K562 (cell line): ENCODE measurements at regions not wholly inside any gene's neighbourhood (a gene's known extent, or its start where the extent isn't known, plus 50 kb on each side); places are given as distances from the start of the nearest gene placed in this dataset.

Source experiments
- CTCFL ChIP-seq: IDR thresholded peaks from 2 replicates; pipeline ENCODE4 v1.6.1; 2011; ENCODE audit warnings: borderline replicate concordance, low read depth, mild to moderate bottlenecking, moderate library complexity, low read length; ENCODE audit not compliant: insufficient read depth, poor library complexity, severe bottlenecking
- JUND ChIP-seq, 2 experiments: IDR thresholded peaks; 2 replicates in 1 of 2; 3 replicates in 1 of 2; pipeline ENCODE4 v1.6.1; 2011; ENCODE audit warnings: borderline replicate concordance in 2 of 2, low read depth in 2 of 2, low read length in 2 of 2, improper control_type of control experiment in 1 of 2, missing biosample characterization in 1 of 2, missing genetic modification characterization in 1 of 2, missing genetic modification reagents in 1 of 2
- LARP7 ChIP-seq: fragments of 450-650 bp; IDR thresholded peaks from 2 replicates; pipeline ENCODE4 v1.6.1; 2016
- NFYB ChIP-seq: IDR thresholded peaks from 2 replicates; pipeline ENCODE4 v1.6.1; 2011; ENCODE audit warnings: mild to moderate bottlenecking, moderate library complexity; ENCODE audit not compliant: insufficient read length; ENCODE audit errors: extremely low read depth
- RERE ChIP-seq: sonication (generic); formaldehyde crosslinking; IDR thresholded peaks from 2 replicates; pipeline ENCODE4 v1.8.0; 2023; ENCODE audit warnings: missing genetic modification reagents, mild to moderate bottlenecking, borderline replicate concordance
- SAP30 ChIP-seq: fragments of 200-600 bp; sonication (generic); IDR thresholded peaks from 2 replicates; pipeline ENCODE4 v1.6.1; 2012; ENCODE audit warnings: borderline replicate concordance, low read depth, mild to moderate bottlenecking, moderate library complexity, low read length, control low read depth, inconsistent platforms; ENCODE audit not compliant: insufficient read depth, poor library complexity, severe bottlenecking
- SMAD3 ChIP-seq: fragments of 450-650 bp; formaldehyde crosslinking; conservative IDR thresholded peaks from 2 replicates; pipeline ENCODE4 v1.4.0; 2020; ENCODE audit warnings: mild to moderate bottlenecking
- TF ChIP-seq, protein P1 (sequence below): fragments of 450-650 bp; IDR thresholded peaks from 2 replicates; pipeline ENCODE4 v1.6.1; 2016; ENCODE audit warnings: antibody characterized with exemption
- TF ChIP-seq, protein P2 (sequence below): sonication (generic); formaldehyde crosslinking; IDR thresholded peaks from 2 replicates; pipeline ENCODE4 v1.8.1; 2022; ENCODE audit warnings: missing genetic modification reagents

- TF ChIP-seq, protein P1, sequence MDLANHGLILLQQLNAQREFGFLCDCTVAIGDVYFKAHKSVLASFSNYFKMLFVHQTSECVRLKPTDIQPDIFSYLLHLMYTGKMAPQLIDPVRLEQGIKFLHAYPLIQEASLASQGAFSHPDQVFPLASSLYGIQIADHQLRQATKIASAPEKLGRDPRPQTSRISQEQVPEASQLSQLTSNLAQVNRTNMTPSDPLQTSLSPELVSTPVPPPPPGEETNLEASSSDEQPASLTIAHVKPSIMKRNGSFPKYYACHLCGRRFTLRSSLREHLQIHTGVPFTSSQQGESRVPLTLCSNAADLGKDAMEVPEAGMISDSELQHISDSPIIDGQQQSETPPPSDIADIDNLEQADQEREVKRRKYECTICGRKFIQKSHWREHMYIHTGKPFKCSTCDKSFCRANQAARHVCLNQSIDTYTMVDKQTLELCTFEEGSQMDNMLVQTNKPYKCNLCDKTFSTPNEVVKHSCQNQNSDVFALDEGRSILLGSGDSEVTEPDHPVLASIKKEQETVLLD: no peak
- TF ChIP-seq JUND (IDR thresholded peaks at IDR 0.05; ENCODE audit: borderline replicate concordance, low read depth, low read length) (no peak), JUND (tag; IDR thresholded peaks at IDR 0.05; ENCODE audit: borderline replicate concordance, low read depth, low read length) (no peak), CTCFL (no peak), NFYB (no peak), RERE (no peak), LARP7 (no peak), SAP30 (no peak), SMAD3 (CRISPR knock-in tag) (no peak)
- TF ChIP-seq, protein P2, sequence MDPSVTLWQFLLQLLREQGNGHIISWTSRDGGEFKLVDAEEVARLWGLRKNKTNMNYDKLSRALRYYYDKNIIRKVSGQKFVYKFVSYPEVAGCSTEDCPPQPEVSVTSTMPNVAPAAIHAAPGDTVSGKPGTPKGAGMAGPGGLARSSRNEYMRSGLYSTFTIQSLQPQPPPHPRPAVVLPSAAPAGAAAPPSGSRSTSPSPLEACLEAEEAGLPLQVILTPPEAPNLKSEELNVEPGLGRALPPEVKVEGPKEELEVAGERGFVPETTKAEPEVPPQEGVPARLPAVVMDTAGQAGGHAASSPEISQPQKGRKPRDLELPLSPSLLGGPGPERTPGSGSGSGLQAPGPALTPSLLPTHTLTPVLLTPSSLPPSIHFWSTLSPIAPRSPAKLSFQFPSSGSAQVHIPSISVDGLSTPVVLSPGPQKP: no peak
Measured at GRCh38 chr2:62586981-62587380, 81.0 kb upstream of the TMEM17 start (continued).
